ENCODE measurements at regions not wholly inside any gene's neighbourhood (a gene's known extent, or its start where the extent isn't known, plus 50 kb on each side); places are given as distances from the start of the nearest gene placed in this dataset.
A peak's percentile ranks its signal among the peaks of the same experiment; 100 is the strongest.

GRCh38 chr9:14396171-14396570 lies 82.2 kb upstream of the NFIB start:
- TF ChIP-seq POLR2A (IDR thresholded peaks at IDR 0.05; ENCODE audit: low read depth, low read length): no peak
- DNase-seq (ENCODE audit: insufficient read length, low spot score) (no peak), FAIRE-seq (no peak)

- FAIRE-seq: no peak
These were observed 81.6 kb upstream of the NFIB start for GRCh38 chr9:14395317-14396082.

GRCh38 chr9:14393418-14393817 lies 79.5 kb upstream of the NFIB start:
- DNase-seq (ENCODE audit: insufficient read length, low spot score) (no peak), FAIRE-seq (no peak)
- TF ChIP-seq POLR2A (IDR thresholded peaks at IDR 0.05; ENCODE audit: low read depth, low read length): no peak

More at GRCh38 chr9:14395317-14396082, 81.6 kb upstream of the NFIB start:
- no peak for DNase-seq (ENCODE audit: insufficient read length, low spot score)
- TF ChIP-seq POLR2A (IDR thresholded peaks at IDR 0.05; ENCODE audit: low read depth, low read length): no peak

DNA sequence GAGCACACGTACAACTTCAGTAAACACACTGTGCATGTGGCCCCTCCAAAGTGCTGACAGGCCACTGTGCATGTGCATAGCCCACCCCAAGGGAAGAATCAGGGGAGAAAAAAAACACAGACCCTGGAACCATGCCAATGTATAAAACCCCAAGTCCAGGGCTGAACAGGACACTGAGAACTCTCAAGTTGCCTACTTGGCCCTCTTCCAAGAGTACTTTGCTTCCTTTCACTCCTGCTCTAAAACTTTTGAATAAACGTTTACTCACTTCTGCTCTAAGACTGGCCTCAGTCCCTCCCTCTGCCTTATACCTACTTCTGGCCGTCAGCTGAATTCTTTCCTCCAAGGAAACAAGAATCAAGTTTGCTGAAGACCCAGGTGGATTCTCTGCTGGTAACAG lies 77.7 kb upstream of the NFIB start:
- no peak for FAIRE-seq
- no peak for TF ChIP-seq POLR2A (IDR thresholded peaks at IDR 0.05; ENCODE audit: low read depth, low read length)
- DNase-seq (ENCODE audit: insufficient read length, low spot score): no peak

DNA sequence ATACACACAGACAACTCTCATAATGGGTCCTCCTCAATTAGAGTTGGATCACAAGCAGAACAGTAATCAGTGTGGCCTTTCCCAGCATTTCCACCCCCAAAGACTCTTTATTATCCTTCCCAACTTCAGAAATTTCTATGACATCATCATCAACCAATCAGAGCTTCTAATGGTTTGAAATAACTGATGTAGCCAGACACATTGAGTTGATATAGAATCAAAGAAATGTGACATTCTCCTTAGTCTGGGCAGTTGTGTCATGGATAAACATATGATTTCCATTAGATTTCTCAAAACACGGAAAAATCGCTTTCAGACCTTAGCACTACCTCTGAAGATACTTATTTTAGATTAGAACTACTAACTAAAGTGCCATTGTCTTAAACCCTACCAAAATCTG lies 75.7 kb upstream of the NFIB start:
- no peak for TF ChIP-seq POLR2A (IDR thresholded peaks at IDR 0.05; ENCODE audit: low read depth, low read length)
- FAIRE-seq (no peak), DNase-seq (ENCODE audit: insufficient read length, low spot score) (no peak)

DNA sequence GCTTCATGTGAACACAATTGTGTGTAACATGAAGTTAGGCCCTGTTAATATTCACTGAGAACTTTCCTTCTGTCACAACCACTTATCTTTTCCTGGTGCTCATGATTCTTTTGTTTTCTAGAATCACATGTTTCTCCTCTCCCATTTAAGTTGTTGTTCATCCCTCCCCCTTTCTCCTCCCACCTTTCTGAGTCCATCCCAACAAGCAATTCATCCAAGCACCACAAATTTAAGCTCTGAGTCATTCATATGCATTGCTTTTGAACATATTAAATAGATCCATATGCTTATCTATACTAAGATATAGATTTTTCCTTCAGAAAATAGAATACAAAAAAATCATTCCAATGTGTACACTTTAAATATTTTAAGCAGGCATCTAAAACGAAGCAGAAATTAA lies 75.2 kb upstream of the NFIB start:
- DNase-seq (ENCODE audit: insufficient read length, low spot score): no peak
- TF ChIP-seq POLR2A (IDR thresholded peaks at IDR 0.05; ENCODE audit: low read depth, low read length): no peak
- no peak for FAIRE-seq

DNA sequence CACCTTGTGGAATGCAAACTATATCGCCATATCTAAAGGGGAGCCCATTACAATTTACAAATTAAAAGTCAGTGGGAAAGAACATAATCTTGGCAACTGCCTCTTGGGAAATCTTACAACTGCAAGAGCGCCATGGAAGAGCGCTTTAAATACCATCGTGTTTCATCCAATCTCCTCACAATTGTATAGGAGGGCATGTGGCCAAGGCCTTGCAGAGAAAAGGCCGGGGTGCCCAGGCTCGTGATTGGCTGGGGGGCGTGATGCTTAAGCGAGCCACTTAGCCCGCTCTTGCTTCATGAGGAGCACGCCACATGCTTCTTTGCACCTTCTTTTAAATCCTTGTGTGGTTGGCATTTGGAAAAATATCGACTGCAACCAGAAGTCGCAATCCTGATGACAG lies 69.8 kb upstream of the NFIB start:
- no peak for TF ChIP-seq POLR2A (IDR thresholded peaks at IDR 0.05; ENCODE audit: low read depth, low read length)
- DNase-seq (ENCODE audit: insufficient read length, low spot score) (no peak), FAIRE-seq (no peak)

DNA sequence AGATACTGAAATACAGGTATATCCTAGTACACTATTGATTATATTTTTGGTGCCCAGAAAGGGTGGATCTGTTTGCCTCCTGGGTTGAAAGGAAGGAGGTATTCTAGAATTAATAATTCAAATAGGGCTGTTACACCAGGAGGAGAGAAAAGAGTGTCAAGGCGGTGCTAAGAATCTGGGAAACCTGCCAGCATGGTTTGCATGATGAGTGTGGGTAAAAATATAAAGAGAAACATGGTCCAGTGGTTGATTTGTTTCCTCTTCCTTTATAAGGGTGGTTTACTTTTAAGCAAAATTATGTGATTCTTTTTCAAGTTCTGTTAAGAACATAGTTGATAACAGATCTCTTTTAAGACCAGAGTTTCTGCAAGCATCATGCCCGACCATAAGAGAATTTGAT lies 69.4 kb upstream of the NFIB start:
- no peak for FAIRE-seq
- no peak for TF ChIP-seq POLR2A (IDR thresholded peaks at IDR 0.05; ENCODE audit: low read depth, low read length)
- no peak for DNase-seq (ENCODE audit: insufficient read length, low spot score)

GRCh38 chr9:14380061-14380836 lies 66.3 kb upstream of the NFIB start:
- DNase-seq (ENCODE audit: insufficient read length, low spot score) (no peak), FAIRE-seq (no peak)
- no peak for TF ChIP-seq POLR2A (IDR thresholded peaks at IDR 0.05; ENCODE audit: low read depth, low read length)

GRCh38 chr9:14379280-14379679 lies 65.3 kb upstream of the NFIB start:
- FAIRE-seq (no peak), DNase-seq (ENCODE audit: insufficient read length, low spot score) (no peak)
- TF ChIP-seq POLR2A (IDR thresholded peaks at IDR 0.05; ENCODE audit: low read depth, low read length): no peak

GRCh38 chr9:14373706-14374105 lies 59.8 kb upstream of the NFIB start:
- no peak for FAIRE-seq
- DNase-seq (ENCODE audit: insufficient read length, low spot score): no peak
- TF ChIP-seq POLR2A (IDR thresholded peaks at IDR 0.05; ENCODE audit: low read depth, low read length): no peak

DNA sequence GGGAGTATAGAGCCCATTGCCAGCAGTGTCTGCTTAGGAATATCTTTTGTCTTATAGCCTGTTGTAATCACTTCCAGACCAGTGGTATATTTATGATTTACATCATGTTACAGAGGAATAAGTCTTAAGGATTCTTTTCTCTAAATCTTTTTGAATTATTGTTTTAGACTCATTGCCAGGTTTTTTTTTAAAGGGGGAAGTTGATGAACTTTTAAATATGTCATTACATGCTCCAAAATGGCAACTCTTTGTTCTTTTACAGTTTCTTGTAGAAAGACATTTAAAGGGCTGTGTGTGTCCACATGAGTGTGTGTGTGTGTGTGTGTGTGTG lies 59.4 kb upstream of the NFIB start:
- FAIRE-seq: no peak
- no peak for TF ChIP-seq POLR2A (IDR thresholded peaks at IDR 0.05; ENCODE audit: low read depth, low read length)

GRCh38 chr9:14372437-14373335 lies 58.7 kb upstream of the NFIB start:
- FAIRE-seq: peak; percentile 97
- DNase-seq (ENCODE audit: insufficient read length, low spot score): no peak
- TF ChIP-seq POLR2A (IDR thresholded peaks at IDR 0.05; ENCODE audit: low read depth, low read length): no peak

More for the DNA sequence above, 59.4 kb upstream of the NFIB start:
- DNase-seq (ENCODE audit: insufficient read length, low spot score): no peak

DNA sequence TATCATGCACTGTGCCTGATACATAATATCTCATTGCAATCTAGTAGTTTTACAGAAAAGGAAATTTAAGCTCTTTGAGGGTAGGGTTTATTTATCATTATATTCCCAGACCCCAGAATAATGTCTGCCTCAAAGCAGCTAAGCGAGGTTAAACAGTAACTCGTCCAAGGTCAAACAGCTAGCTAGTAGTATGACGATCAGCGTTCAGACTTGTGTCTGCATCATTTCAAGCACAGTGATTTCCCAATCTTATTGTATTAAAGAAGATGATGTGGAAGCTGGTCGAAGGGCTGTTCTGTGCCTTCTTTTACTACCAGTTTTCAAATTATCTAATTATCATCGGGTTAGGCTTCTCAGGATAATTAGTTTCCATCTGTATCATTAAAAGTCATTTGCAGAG lies 55.1 kb upstream of the NFIB start:
- DNase-seq (ENCODE audit: insufficient read length, low spot score): no peak
- FAIRE-seq: no peak
- TF ChIP-seq POLR2A (IDR thresholded peaks at IDR 0.05; ENCODE audit: low read depth, low read length): no peak
